CD14-positive monocyte (primary cell): ENCODE measurements at regions not wholly inside any gene's neighbourhood (a gene's known extent, or its start where the extent isn't known, plus 50 kb on each side); places are given as distances from the start of the nearest gene placed in this dataset.

Experiments
- DNase-seq, 3 donors: peaks; one replicate each; pipeline ENCODE4 v3.0.0-alpha.2; 2011 to 2022
- H2AFZ ChIP-seq: 2 replicates; pipeline ENCODE4 v1.6.0; 2012; ENCODE audit warnings: mild to moderate bottlenecking, low read depth, low read length, inconsistent platforms; ENCODE audit not compliant: insufficient read depth, poor library complexity, severe bottlenecking
- H3K27ac ChIP-seq, 2 donors: 1 replicate in 1 of 2; 2 replicates in 1 of 2; pipeline ENCODE4 v1.5.1; 2012 to 2013; ENCODE audit warnings: low read length in 2 of 2, control low read depth in 1 of 2, inconsistent platforms in 1 of 2, low read depth in 1 of 2, mild to moderate bottlenecking in 1 of 2
- H3K27me3 ChIP-seq, 2 donors: one replicate each; pipeline versions ENCODE4 v1.6.0 to v1.6.1; 2011 to 2013; ENCODE audit warnings: low read length in 2 of 2; ENCODE audit not compliant: control insufficient read depth in 2 of 2, insufficient read depth in 2 of 2
- H3K36me3 ChIP-seq, 2 donors: replicated peaks in 1 of 2; 1 replicate in 1 of 2; 2 replicates in 1 of 2; pipeline versions ENCODE4 v1.5.1 to v1.6.1; 2012 to 2013; ENCODE audit warnings: low read length in 2 of 2, control low read depth in 1 of 2, inconsistent platforms in 1 of 2, mild to moderate bottlenecking in 1 of 2; ENCODE audit not compliant: insufficient read depth in 2 of 2, control insufficient read depth in 1 of 2
- H3K4me1 ChIP-seq, 2 donors: 1 replicate in 1 of 2; 2 replicates in 1 of 2; pipeline versions ENCODE4 v1.5.1 to v1.6.1; 2012 to 2013; ENCODE audit warnings: low read length in 2 of 2, control low read depth in 1 of 2, inconsistent platforms in 1 of 2, mild to moderate bottlenecking in 1 of 2, moderate library complexity in 1 of 2; ENCODE audit not compliant: insufficient read depth in 2 of 2, control insufficient read depth in 1 of 2
- H3K4me2 ChIP-seq: replicated peaks from 2 replicates; pipeline ENCODE3; 2012; ENCODE audit warnings: low read length, moderate library complexity, mild to moderate bottlenecking; ENCODE audit not compliant: poor library complexity, severe bottlenecking; ENCODE audit errors: extremely low read depth
- H3K4me3 ChIP-seq, 3 experiments: fragments of 200-600 bp in 1 of 3; sonication (generic) in 1 of 3; replicated peaks in 1 of 3; 1 replicate in 2 of 3; 2 replicates in 1 of 3; pipeline ENCODE4 v1.5.1; 2011 to 2013; ENCODE audit warnings: low read length in 3 of 3, mild to moderate bottlenecking in 3 of 3, control low read depth in 2 of 3, low read depth in 2 of 3, inconsistent platforms in 1 of 3, moderate library complexity in 1 of 3
- H3K79me2 ChIP-seq: 2 replicates; pipeline ENCODE4 v1.6.0; 2012; ENCODE audit warnings: mild to moderate bottlenecking, control low read depth, inconsistent platforms, low read length, moderate library complexity; ENCODE audit not compliant: insufficient read depth
- H3K9ac ChIP-seq: 2 replicates; pipeline ENCODE4 v1.6.0; 2017; ENCODE audit warnings: low read length, mild to moderate bottlenecking; ENCODE audit not compliant: insufficient read depth, poor library complexity, severe bottlenecking
- H3K9me3 ChIP-seq, 2 donors: replicated peaks in 1 of 2; 1 replicate in 1 of 2; 2 replicates in 1 of 2; pipeline versions ENCODE4 v1.5.1 to v1.6.1; 2012 to 2013; ENCODE audit warnings: low read length in 2 of 2, control low read depth in 1 of 2; ENCODE audit not compliant: control insufficient read depth in 1 of 2, insufficient read depth in 1 of 2
- H4K20me1 ChIP-seq: 2 replicates; pipeline ENCODE4 v1.6.0; 2012; ENCODE audit warnings: mild to moderate bottlenecking, low read length, control low read depth, moderate library complexity; ENCODE audit not compliant: insufficient read depth
- H3K27ac Mint-ChIP-seq, 7 donors: one replicate each; pipeline ENCODE4 v1.8.0; 2020; ENCODE audit warnings: mild to moderate bottlenecking in 7 of 7, mixed read lengths in 7 of 7, moderate library complexity in 6 of 7, inconsistent platforms in 2 of 7
- H3K27me3 Mint-ChIP-seq, 3 donors: one replicate each; pipeline ENCODE4 v1.8.0; 2021 to 2022; ENCODE audit warnings: low read depth in 3 of 3, mild to moderate bottlenecking in 3 of 3, mixed read lengths in 3 of 3, moderate library complexity in 3 of 3, inconsistent platforms in 1 of 3
- H3K36me3 Mint-ChIP-seq, 2 donors: one replicate each; pipeline ENCODE4 v1.8.0; 2020; ENCODE audit warnings: mixed read lengths in 2 of 2, inconsistent platforms in 1 of 2, mild to moderate bottlenecking in 1 of 2
- H3K4me1 Mint-ChIP-seq: one replicate; pipeline ENCODE4 v1.8.0; 2020; ENCODE audit warnings: mild to moderate bottlenecking, mixed read lengths
- H3K4me3 Mint-ChIP-seq, 2 donors: one replicate each; pipeline ENCODE4 v1.8.0; 2020; ENCODE audit warnings: mild to moderate bottlenecking in 2 of 2, mixed read lengths in 2 of 2, moderate library complexity in 1 of 2
- H3K9me3 Mint-ChIP-seq, 7 donors: one replicate each; pipeline ENCODE4 v1.8.0; 2020 to 2022; ENCODE audit warnings: mixed read lengths in 7 of 7, mild to moderate bottlenecking in 6 of 7, moderate library complexity in 6 of 7, inconsistent platforms in 2 of 7
- WGBS: methylation state at CpG from one replicate; pipeline ENCODE4 v1.1.5; 2013; ENCODE audit warnings: missing lambda C conversion rate; ENCODE audit not compliant: insufficient coverage; 5-methylcytosine and 5-hydroxymethylcytosine counted together
- intact Hi-C, 2 donors: fragments of 100-400 bp; cut with micrococcal nuclease; formaldehyde crosslinking; loops; one replicate each; pipeline versions ENCODE4 v1.15.0 to v1.15.1; 2023
- TF ChIP-seq, protein P1 (sequence below): fragments of 200-600 bp; IDR thresholded peaks from one replicate; pipeline ENCODE4 v1.8.0; 2022; ENCODE audit warnings: antibody characterized with exemption, mild to moderate bottlenecking

DNA sequence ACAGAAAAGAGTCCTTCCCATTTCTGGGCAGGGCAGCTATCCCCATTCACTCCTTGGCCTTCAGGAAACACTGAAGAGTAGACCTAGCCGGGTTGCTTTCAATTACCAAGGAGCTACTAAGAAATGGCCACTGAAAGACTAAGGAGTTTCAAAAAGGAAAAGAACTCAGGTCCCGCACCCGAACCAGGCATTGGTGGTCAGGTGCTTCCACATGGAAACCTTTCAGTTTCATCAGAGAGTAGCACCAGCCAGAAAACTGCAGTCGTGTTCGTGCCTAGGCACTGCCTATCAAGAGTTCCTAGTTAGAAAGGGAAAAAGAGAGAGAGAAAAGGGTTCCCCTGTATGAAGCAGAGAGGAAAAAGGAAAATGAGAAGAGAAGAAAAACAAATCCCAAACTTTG lies 237.9 kb downstream of the KLHL4 start:
- H2AFZ ChIP-seq, result no peak overlapping the region
- no peaks in the 10 kb centered on the region for H3K27me3 ChIP-seq
- Mint-ChIP-seq H3K9me3 (peaks cover 0 to 9% (median 3%) of the 10 kb centered on the region in 7 donors), H3K4me1 (no peaks in the 10 kb centered on the region), H3K36me3 (no peaks in the 10 kb centered on the region), H3K27ac (no peak overlapping the region), H3K27me3 (no peaks in the 10 kb centered on the region), H3K4me3 (no peak overlapping the region)
- intact Hi-C loops, result no loop called here
- H3K9me3 ChIP-seq, result no peaks in the 10 kb centered on the region
- H3K27ac ChIP-seq, result no peak overlapping the region
- H3K4me2 ChIP-seq, result no peak overlapping the region
- no CpG with 5 or more reads among the region's 5 CpGs for WGBS
- TF ChIP-seq, protein P1, sequence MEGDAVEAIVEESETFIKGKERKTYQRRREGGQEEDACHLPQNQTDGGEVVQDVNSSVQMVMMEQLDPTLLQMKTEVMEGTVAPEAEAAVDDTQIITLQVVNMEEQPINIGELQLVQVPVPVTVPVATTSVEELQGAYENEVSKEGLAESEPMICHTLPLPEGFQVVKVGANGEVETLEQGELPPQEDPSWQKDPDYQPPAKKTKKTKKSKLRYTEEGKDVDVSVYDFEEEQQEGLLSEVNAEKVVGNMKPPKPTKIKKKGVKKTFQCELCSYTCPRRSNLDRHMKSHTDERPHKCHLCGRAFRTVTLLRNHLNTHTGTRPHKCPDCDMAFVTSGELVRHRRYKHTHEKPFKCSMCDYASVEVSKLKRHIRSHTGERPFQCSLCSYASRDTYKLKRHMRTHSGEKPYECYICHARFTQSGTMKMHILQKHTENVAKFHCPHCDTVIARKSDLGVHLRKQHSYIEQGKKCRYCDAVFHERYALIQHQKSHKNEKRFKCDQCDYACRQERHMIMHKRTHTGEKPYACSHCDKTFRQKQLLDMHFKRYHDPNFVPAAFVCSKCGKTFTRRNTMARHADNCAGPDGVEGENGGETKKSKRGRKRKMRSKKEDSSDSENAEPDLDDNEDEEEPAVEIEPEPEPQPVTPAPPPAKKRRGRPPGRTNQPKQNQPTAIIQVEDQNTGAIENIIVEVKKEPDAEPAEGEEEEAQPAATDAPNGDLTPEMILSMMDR, result no peak
- no peaks in the 10 kb centered on the region for H3K4me1 ChIP-seq
- H3K4me3 ChIP-seq, result no peak overlapping the region
- no peaks in the 10 kb centered on the region for H3K36me3 ChIP-seq
- H3K79me2 ChIP-seq, result no peaks in the 10 kb centered on the region
- H3K9ac ChIP-seq, result no peak overlapping the region
- H4K20me1 ChIP-seq, result no peaks in the 10 kb centered on the region
- no peak for DNase-seq

DNA sequence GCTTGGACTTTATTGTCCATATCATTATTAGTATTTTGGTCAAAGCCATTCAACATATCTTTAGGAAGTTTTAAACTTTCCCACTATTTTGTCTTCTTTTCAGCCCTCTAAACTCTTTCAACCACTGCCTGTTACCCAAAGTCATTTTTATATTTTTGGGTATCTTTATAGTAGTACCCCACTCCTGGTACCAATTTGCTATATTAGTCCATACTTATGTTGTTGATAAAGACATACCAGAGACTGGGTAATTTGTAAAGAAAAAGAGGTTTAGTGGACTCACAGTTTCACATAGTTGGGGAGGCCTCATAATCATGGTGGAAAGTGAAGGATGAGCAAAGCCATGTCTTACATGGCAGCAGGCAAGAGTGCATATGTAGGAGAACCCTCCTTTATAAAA lies 271.4 kb downstream of the KLHL4 start:
- intact Hi-C loops, result no loop called here
- no peaks in the 10 kb centered on the region for H3K9me3 ChIP-seq
- TF ChIP-seq, protein P1, result no peak
- no peak overlapping the region for H3K27ac Mint-ChIP-seq
- DNase-seq, result no peak
- H3K27me3 Mint-ChIP-seq, result peaks cover 0 to 2% (median 2%) of the 10 kb centered on the region in 3 donors
- H3K4me1 Mint-ChIP-seq, result no peaks in the 10 kb centered on the region
- H3K4me3 ChIP-seq, result no peak overlapping the region
- H2AFZ ChIP-seq, result no peak overlapping the region
- H4K20me1 ChIP-seq, result no peaks in the 10 kb centered on the region
- H3K36me3 ChIP-seq, result no peaks in the 10 kb centered on the region
- no peak overlapping the region for H3K9ac ChIP-seq
- peaks cover 0 to 6% (median 2%) of the 10 kb centered on the region in 7 donors for H3K9me3 Mint-ChIP-seq
- no peaks in the 10 kb centered on the region for H3K27me3 ChIP-seq
- no peaks in the 10 kb centered on the region for H3K4me1 ChIP-seq
- no peaks in the 10 kb centered on the region for H3K36me3 Mint-ChIP-seq
- H3K27ac ChIP-seq, result no peak overlapping the region
- no peak overlapping the region for H3K4me2 ChIP-seq
- no peaks in the 10 kb centered on the region for H3K79me2 ChIP-seq
- no peak overlapping the region for H3K4me3 Mint-ChIP-seq
